Hepatocyte (in vitro differentiated cells): ENCODE measurements at regions not wholly inside any gene's neighbourhood (a gene's known extent, or its start where the extent isn't known, plus 50 kb on each side); places are given as distances from the start of the nearest gene placed in this dataset.

Experiments used
- EZH2 ChIP-seq: fragments of 200-600 bp; sonication (generic); IDR thresholded peaks from 2 replicates; pipeline ENCODE4 v1.6.1; 2016; ENCODE audit warnings: antibody characterized with exemption, mild to moderate bottlenecking, borderline replicate concordance
- EZH2phosphoT487 ChIP-seq: fragments of 200-600 bp; sonication (generic); IDR thresholded peaks from one replicate; pipeline ENCODE4 v1.6.1; 2018; ENCODE audit warnings: antibody characterized with exemption, mild to moderate bottlenecking, low read depth, moderate library complexity; ENCODE audit not compliant: unreplicated experiment, severe bottlenecking
- TF ChIP-seq, protein P1 (sequence below): fragments of 200-600 bp; sonication (generic); IDR thresholded peaks from 2 replicates; pipeline ENCODE4 v1.5.1; 2016; ENCODE audit warnings: antibody characterized with exemption, mild to moderate bottlenecking; ENCODE audit not compliant: poor library complexity

DNA sequence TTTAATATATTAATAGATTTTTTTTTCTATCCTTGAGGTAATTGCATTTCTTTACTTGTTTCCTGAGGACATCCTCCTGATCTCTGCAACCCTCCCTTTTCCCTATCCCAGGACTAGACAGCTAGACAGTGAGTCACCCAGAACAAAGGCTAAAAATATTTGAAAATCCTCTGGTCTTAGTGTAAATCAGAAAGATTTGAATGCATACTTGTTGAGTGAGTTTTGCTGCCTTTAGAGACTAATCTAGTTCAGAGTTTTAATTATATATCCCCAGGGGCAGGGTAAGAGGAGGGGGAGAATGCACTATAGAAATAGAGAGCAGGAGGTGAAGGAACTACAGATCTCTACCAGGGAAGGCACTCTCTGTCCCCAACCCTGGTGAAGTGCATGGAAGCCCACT, 202.3 kb upstream of the TCF4 start:
- TF ChIP-seq, protein P1, sequence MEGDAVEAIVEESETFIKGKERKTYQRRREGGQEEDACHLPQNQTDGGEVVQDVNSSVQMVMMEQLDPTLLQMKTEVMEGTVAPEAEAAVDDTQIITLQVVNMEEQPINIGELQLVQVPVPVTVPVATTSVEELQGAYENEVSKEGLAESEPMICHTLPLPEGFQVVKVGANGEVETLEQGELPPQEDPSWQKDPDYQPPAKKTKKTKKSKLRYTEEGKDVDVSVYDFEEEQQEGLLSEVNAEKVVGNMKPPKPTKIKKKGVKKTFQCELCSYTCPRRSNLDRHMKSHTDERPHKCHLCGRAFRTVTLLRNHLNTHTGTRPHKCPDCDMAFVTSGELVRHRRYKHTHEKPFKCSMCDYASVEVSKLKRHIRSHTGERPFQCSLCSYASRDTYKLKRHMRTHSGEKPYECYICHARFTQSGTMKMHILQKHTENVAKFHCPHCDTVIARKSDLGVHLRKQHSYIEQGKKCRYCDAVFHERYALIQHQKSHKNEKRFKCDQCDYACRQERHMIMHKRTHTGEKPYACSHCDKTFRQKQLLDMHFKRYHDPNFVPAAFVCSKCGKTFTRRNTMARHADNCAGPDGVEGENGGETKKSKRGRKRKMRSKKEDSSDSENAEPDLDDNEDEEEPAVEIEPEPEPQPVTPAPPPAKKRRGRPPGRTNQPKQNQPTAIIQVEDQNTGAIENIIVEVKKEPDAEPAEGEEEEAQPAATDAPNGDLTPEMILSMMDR: no peak
- TF ChIP-seq EZH2 (no peak), EZH2phosphoT487 (no peak)
